Neural cell (in vitro differentiated cells): ENCODE measurements at regions not wholly inside any gene's neighbourhood (a gene's known extent, or its start where the extent isn't known, plus 50 kb on each side); places are given as distances from the start of the nearest gene placed in this dataset.

Experiments used
- H2AFZ ChIP-seq: fragments of 200-600, 300-800 bp; sonication (generic), shearing (Covaris generic); 2 replicates; pipeline ENCODE4 v1.6.0; 2014; ENCODE audit warnings: low read depth, mild to moderate bottlenecking, antibody characterized with exemption, low read length, moderate library complexity
- H3F3A ChIP-seq: fragments of 200-600 bp; shearing (Covaris generic); 2 replicates; pipeline ENCODE4 v1.6.1; 2016; ENCODE audit warnings: mild to moderate bottlenecking, moderate library complexity, mixed read lengths, antibody characterized with exemption, low read length; ENCODE audit not compliant: insufficient read depth, poor library complexity, severe bottlenecking
- H3K27ac ChIP-seq: fragments of 200-600, 300-800 bp; sonication (generic), shearing (Covaris generic); 2 replicates; pipeline ENCODE4 v1.5.1; 2014; ENCODE audit warnings: mild to moderate bottlenecking, low read length, moderate library complexity
- H3K27me3 ChIP-seq: fragments of 300-800, 200-600 bp; sonication (generic), shearing (Covaris generic); 2 replicates; pipeline ENCODE4 v1.6.0; 2014; ENCODE audit warnings: mild to moderate bottlenecking, low read depth, low read length, moderate library complexity; ENCODE audit not compliant: insufficient read depth
- H3K36me3 ChIP-seq: fragments of 300-800, 200-600 bp; sonication (generic), shearing (Covaris generic); 2 replicates; pipeline ENCODE4 v1.5.1; 2014; ENCODE audit warnings: mild to moderate bottlenecking, antibody characterized with exemption, low read length, moderate library complexity; ENCODE audit not compliant: insufficient read depth
- H3K4me2 ChIP-seq: fragments of 300-800, 200-600 bp; sonication (generic), shearing (Covaris generic); 2 replicates; pipeline ENCODE4 v1.6.0; 2014; ENCODE audit warnings: mild to moderate bottlenecking, low read length
- H3K4me3 ChIP-seq: fragments of 300-800, 200-600 bp; sonication (generic), shearing (Covaris generic); 2 replicates; pipeline ENCODE4 v1.5.1; 2014; ENCODE audit warnings: mild to moderate bottlenecking, low read length, moderate library complexity
- H3K79me2 ChIP-seq: fragments of 200-600 bp; shearing (Covaris generic); replicated peaks from 2 replicates; pipeline ENCODE4 v1.6.0; 2014; ENCODE audit warnings: mild to moderate bottlenecking, low read length, moderate library complexity; ENCODE audit not compliant: insufficient read depth
- H3K9ac ChIP-seq: fragments of 300-800, 200-600 bp; sonication (generic), shearing (Covaris generic); 2 replicates; pipeline ENCODE4 v1.6.1; 2016; ENCODE audit warnings: mild to moderate bottlenecking, low read length, mixed read lengths
- H3K9me2 ChIP-seq: fragments of 200-600 bp; shearing (Covaris generic); 2 replicates; pipeline ENCODE4 v1.6.1; 2016; ENCODE audit warnings: mild to moderate bottlenecking, low read length, mixed read lengths; ENCODE audit not compliant: insufficient read depth
- H3K9me3 ChIP-seq: fragments of 200-600, 300-800 bp; sonication (generic), shearing (Covaris generic); 2 replicates; pipeline ENCODE4 v1.6.1; 2016; ENCODE audit warnings: mild to moderate bottlenecking, mixed run types, low read length, moderate library complexity, mixed read lengths
- H4K20me1 ChIP-seq: fragments of 200-600 bp; shearing (Covaris generic); 2 replicates; pipeline ENCODE4 v1.6.1; 2016; ENCODE audit warnings: mild to moderate bottlenecking, mixed run types; ENCODE audit not compliant: insufficient read depth
- EP300 ChIP-seq: fragments of 450-650 bp; conservative IDR thresholded peaks from 2 replicates; pipeline ENCODE4 v1.6.1; 2014; ENCODE audit warnings: antibody characterized with exemption, mild to moderate bottlenecking, moderate library complexity; ENCODE audit not compliant: poor library complexity, severe bottlenecking
- EZH2 ChIP-seq: fragments of 200-600, 300-800 bp; shearing (Covaris generic), sonication (generic); IDR thresholded peaks from 2 replicates; pipeline ENCODE4 v1.6.1; 2014; ENCODE audit warnings: antibody characterized with exemption, low read length, borderline replicate concordance, mild to moderate bottlenecking; ENCODE audit not compliant: insufficient read depth, poor library complexity, severe bottlenecking
- MXI1 ChIP-seq: fragments of 450-650 bp; conservative IDR thresholded peaks from 2 replicates; pipeline ENCODE4 v1.6.1; 2014; ENCODE audit warnings: antibody characterized with exemption, mild to moderate bottlenecking; ENCODE audit not compliant: poor library complexity, severe bottlenecking
- POLR2AphosphoS5 ChIP-seq: IDR thresholded peaks from 2 replicates; pipeline ENCODE4 v1.6.1; 2012
- RAD21 ChIP-seq: fragments of 450-650 bp; conservative IDR thresholded peaks from 2 replicates; pipeline ENCODE4 v1.6.1; 2014; ENCODE audit warnings: antibody characterized with exemption, mild to moderate bottlenecking, moderate library complexity
- SMC3 ChIP-seq: fragments of 450-650 bp; conservative IDR thresholded peaks from 2 replicates; pipeline ENCODE4 v1.6.1; 2014; ENCODE audit warnings: antibody characterized with exemption, mild to moderate bottlenecking, moderate library complexity; ENCODE audit not compliant: poor library complexity
- TAF1 ChIP-seq: IDR thresholded peaks from 2 replicates; pipeline ENCODE4 v1.6.1; 2012; ENCODE audit warnings: low read depth
- TF ChIP-seq, protein P1 (sequence below): IDR thresholded peaks from 2 replicates; pipeline ENCODE4 v1.6.1; 2012; ENCODE audit warnings: borderline replicate concordance
- TF ChIP-seq, protein P2 (sequence below): fragments of 450-650 bp; IDR thresholded peaks from 2 replicates; pipeline ENCODE4 v1.5.1; 2014; ENCODE audit warnings: antibody characterized with exemption, mild to moderate bottlenecking, moderate library complexity; ENCODE audit not compliant: poor library complexity, severe bottlenecking

GRCh38 chr3:106331636-106332035, 462.8 kb upstream of the CBLB start:
- no peaks in the 10 kb centered on the region for H3K9me2 ChIP-seq
- no peak overlapping the region for H3K4me3 ChIP-seq
- no peak overlapping the region for H3K27ac ChIP-seq
- no peaks in the 10 kb centered on the region for H3F3A ChIP-seq
- no peaks in the 10 kb centered on the region for H3K9me3 ChIP-seq
- H3K9ac ChIP-seq: no peak overlapping the region
- no peaks in the 10 kb centered on the region for H4K20me1 ChIP-seq
- H2AFZ ChIP-seq: no peak overlapping the region
- H3K79me2 ChIP-seq: no peaks in the 10 kb centered on the region
- no peak overlapping the region for H3K4me2 ChIP-seq
- H3K27me3 ChIP-seq: no peaks in the 10 kb centered on the region
- TF ChIP-seq, protein P1, sequence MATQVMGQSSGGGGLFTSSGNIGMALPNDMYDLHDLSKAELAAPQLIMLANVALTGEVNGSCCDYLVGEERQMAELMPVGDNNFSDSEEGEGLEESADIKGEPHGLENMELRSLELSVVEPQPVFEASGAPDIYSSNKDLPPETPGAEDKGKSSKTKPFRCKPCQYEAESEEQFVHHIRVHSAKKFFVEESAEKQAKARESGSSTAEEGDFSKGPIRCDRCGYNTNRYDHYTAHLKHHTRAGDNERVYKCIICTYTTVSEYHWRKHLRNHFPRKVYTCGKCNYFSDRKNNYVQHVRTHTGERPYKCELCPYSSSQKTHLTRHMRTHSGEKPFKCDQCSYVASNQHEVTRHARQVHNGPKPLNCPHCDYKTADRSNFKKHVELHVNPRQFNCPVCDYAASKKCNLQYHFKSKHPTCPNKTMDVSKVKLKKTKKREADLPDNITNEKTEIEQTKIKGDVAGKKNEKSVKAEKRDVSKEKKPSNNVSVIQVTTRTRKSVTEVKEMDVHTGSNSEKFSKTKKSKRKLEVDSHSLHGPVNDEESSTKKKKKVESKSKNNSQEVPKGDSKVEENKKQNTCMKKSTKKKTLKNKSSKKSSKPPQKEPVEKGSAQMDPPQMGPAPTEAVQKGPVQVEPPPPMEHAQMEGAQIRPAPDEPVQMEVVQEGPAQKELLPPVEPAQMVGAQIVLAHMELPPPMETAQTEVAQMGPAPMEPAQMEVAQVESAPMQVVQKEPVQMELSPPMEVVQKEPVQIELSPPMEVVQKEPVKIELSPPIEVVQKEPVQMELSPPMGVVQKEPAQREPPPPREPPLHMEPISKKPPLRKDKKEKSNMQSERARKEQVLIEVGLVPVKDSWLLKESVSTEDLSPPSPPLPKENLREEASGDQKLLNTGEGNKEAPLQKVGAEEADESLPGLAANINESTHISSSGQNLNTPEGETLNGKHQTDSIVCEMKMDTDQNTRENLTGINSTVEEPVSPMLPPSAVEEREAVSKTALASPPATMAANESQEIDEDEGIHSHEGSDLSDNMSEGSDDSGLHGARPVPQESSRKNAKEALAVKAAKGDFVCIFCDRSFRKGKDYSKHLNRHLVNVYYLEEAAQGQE: no peak
- no peak for TF ChIP-seq RAD21
- TF ChIP-seq EZH2: no peak
- TF ChIP-seq, protein P2, sequence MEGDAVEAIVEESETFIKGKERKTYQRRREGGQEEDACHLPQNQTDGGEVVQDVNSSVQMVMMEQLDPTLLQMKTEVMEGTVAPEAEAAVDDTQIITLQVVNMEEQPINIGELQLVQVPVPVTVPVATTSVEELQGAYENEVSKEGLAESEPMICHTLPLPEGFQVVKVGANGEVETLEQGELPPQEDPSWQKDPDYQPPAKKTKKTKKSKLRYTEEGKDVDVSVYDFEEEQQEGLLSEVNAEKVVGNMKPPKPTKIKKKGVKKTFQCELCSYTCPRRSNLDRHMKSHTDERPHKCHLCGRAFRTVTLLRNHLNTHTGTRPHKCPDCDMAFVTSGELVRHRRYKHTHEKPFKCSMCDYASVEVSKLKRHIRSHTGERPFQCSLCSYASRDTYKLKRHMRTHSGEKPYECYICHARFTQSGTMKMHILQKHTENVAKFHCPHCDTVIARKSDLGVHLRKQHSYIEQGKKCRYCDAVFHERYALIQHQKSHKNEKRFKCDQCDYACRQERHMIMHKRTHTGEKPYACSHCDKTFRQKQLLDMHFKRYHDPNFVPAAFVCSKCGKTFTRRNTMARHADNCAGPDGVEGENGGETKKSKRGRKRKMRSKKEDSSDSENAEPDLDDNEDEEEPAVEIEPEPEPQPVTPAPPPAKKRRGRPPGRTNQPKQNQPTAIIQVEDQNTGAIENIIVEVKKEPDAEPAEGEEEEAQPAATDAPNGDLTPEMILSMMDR: no peak
- TF ChIP-seq MXI1: no peak
- TF ChIP-seq POLR2AphosphoS5: no peak
- no peak for TF ChIP-seq EP300
- TF ChIP-seq TAF1: no peak
- TF ChIP-seq SMC3: no peak
- no peaks in the 10 kb centered on the region for H3K36me3 ChIP-seq

DNA sequence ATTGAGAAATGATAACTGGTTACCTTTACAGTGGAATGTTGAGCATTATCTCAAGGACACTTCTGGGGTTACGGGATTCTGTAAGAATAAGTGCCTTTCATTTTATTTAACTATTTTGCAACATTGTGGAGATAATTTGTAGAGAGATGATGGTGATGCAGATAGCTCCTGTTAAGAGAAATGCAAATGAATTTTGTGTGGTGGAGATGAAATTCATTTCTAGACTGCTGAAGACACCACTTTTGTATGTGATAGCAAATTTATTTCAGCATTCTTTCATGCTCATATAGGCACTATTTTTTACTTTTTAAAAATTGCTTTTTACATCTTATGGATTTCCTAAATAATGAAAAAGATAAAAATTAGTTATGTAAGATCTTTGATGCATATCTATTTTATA, 463.3 kb upstream of the CBLB start:
- Histone ChIP-seq H3K4me3 (no peak overlapping the region), H3K4me2 (no peak overlapping the region), H3K79me2 (no peaks in the 10 kb centered on the region), H3K9me3 (no peaks in the 10 kb centered on the region), H3K27me3 (no peaks in the 10 kb centered on the region), H3K27ac (no peak overlapping the region), H3F3A (no peaks in the 10 kb centered on the region), H4K20me1 (no peaks in the 10 kb centered on the region), H3K36me3 (no peaks in the 10 kb centered on the region), H3K9me2 (no peaks in the 10 kb centered on the region), H3K9ac (no peak overlapping the region), H2AFZ (no peak overlapping the region)
- TF ChIP-seq POLR2AphosphoS5: no peak
- TF ChIP-seq, protein P1: no peak
- TF ChIP-seq EP300: no peak
- no peak for TF ChIP-seq RAD21
- TF ChIP-seq MXI1: no peak
- TF ChIP-seq, protein P2: no peak
- no peak for TF ChIP-seq TAF1
- TF ChIP-seq EZH2: no peak
- TF ChIP-seq SMC3: no peak
